ENCODE measurements at regions not wholly inside any gene's neighbourhood (a gene's known extent, or its start where the extent isn't known, plus 50 kb on each side); places are given as distances from the start of the nearest gene placed in this dataset.

DNA sequence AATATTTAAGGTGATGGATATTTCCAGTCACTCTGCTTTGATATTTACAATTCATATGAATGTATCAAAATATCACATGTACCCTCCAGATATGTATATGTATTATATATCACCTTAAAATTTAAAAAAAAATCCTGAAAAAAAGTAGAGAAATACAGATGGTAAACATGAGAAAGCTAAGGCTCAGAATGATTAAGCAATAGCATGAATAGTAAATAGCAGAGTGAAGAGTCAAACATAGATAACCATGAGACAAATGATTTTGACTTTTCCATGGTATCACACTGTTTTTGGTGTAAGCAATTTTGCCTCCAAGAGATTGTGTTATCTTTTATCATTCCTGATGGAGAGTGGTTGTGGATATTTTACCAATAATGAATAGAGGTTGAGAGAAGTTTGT is 868.8 kb downstream of the CDH11 start:
- DNase-seq (ENCODE audit: extremely low read depth in 1 of 11, low read depth in 9 of 11, low spot score in 4 of 11), result no peak

DNA sequence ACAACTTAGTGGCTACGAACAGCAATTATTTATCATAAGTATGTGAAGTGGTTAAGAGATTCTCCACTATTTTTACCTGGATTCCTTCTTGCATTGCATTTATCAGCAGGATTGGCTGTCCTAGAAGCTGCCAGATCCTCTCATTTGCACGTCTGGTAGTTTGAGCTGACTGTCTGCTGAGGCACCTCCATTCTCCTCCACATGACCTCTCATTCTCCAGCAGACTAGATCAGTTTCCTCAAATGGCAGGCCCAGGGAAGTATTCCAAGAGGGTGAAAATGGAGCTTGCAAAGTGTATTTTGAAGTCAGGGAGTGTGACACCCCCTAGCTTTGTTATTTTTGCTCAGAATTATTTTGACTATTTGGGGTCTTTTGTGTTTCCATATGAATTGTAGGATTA is 870.1 kb downstream of the CDH11 start:
- DNase-seq (ENCODE audit: extremely low read depth in 1 of 11, low read depth in 9 of 11, low spot score in 4 of 11), result no peak

GRCh38 chr16:64250866-64251265 is 871.0 kb downstream of the CDH11 start:
- no peak for DNase-seq (ENCODE audit: extremely low read depth in 1 of 11, low read depth in 9 of 11, low spot score in 4 of 11)

- no peak for DNase-seq (ENCODE audit: extremely low read depth in 1 of 11, low read depth in 9 of 11, low spot score in 4 of 11)
Measured at GRCh38 chr16:64242492-64242891, 879.4 kb downstream of the CDH11 start.

DNA sequence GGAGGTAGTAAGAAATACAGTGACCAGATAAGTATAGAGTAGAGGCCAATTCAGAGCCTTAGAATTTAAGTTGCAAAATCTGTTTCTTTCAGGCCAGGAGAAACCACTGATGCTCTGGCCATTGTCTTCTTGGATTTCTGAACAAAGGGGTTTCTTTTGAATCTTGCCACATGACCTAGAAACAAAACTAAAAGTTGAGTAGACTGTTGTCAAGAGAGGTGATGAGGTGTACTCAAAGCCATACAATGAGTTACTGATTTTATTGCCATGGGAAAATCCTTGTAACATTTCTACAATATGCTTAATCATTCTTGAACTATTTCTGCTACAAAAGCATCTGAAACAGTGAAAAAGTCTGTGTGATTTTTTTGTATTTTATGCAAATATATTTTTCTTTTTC is 881.3 kb downstream of the CDH11 start:
- DNase-seq (ENCODE audit: extremely low read depth in 1 of 11, low read depth in 9 of 11, low spot score in 4 of 11), result no peak

GRCh38 chr16:64238571-64238970 is 883.3 kb downstream of the CDH11 start:
- no peak for DNase-seq (ENCODE audit: extremely low read depth in 1 of 11, low read depth in 9 of 11, low spot score in 4 of 11)

- DNase-seq (ENCODE audit: extremely low read depth in 1 of 11, low read depth in 9 of 11, low spot score in 4 of 11), result no peak
Measured at GRCh38 chr16:64236316-64236715, 885.5 kb downstream of the CDH11 start.

DNA sequence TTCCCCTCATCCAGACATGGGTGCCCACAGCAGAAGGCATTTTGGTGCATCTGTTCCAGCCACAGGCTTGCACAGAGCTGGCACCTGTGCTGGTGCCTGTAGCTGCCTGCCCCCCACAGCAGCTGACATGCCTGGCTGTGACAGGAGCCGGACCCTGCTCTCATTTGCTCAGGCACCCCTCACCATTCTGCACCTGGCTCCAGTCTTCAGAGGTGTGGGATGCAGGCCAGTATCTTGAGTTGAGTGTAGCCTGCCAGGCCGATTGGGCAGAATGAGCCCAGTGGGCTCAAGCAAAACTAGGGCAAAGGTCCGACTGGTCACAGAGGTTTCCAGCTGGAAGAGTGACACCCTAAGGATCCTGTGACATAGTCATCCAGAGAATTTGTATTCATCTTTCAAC is 887.7 kb downstream of the CDH11 start:
- DNase-seq (ENCODE audit: extremely low read depth in 1 of 11, low read depth in 9 of 11, low spot score in 4 of 11), result no peak

- no peak for DNase-seq (ENCODE audit: extremely low read depth in 1 of 11, low read depth in 9 of 11, low spot score in 4 of 11)
Measured at GRCh38 chr16:64225696-64226095, 896.2 kb downstream of the CDH11 start.

DNA sequence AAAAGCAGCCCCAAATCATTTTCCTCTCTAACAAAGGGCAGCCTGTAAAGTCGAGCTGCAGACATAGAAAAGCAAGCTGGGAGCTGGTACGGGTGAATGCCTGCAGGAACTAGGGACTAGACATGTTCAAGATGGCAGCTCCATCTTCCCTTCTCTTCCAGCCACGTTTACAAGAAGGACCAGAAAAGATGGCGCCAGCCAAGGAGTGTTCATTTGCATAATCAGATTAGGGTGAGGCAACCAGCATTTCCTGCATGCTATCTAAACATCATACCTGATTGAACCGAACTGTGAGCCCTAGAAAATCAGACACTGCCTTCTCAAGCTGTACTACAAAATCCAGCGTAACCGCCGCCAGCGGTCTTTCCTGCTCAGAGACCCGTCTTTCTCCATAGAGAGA is 896.8 kb downstream of the CDH11 start:
- no peak for DNase-seq (ENCODE audit: extremely low read depth in 1 of 11, low read depth in 9 of 11, low spot score in 4 of 11)

GRCh38 chr16:64217789-64218535 is 903.9 kb downstream of the CDH11 start:
- DNase-seq (ENCODE audit: extremely low read depth in 1 of 11, low read depth in 9 of 11, low spot score in 4 of 11), result peak in 3 of 11 donors; percentile 6 to 9 (median 7)

DNA sequence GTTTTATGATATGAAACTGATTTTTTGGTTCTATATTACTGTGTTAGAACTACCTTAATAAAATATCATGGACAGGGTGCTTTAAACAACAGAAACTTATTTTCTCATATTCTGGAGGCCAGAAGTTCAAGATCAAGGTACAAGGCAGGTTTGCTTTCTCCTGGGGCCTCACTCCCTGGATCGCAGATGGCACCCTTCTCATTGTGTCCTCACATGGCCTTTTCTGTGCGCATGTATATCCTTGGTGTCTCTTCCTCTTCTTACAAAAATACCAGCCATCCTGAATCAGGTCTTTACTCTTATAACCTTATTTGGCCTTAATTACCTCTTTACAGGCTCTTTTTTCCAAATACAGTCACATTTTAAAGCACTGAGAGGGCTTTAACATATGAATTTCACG is 906.1 kb downstream of the CDH11 start:
- no peak for DNase-seq (ENCODE audit: extremely low read depth in 1 of 11, low read depth in 9 of 11, low spot score in 4 of 11)

DNA sequence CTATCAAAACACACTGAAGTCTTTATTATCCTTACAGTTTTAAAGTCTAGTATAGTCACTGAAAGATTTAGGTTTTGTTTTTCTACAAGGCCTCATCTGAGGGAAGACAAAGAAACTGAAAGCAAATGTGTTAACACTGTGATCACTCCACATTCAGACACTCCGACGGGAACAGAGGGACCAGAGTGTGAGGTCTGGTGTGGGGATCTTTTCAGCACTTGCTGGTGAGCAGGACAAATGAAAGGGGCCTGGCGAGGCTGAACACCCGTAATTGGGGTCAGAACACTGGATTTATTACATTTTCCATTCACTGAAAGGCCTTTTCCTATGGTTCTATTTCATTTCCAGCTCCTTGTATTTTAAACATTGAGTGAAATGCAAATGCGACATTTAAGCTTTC is 910.5 kb downstream of the CDH11 start:
- peak in 5 of 11 donors; percentile 5 to 28 (median 6) for DNase-seq (ENCODE audit: extremely low read depth in 1 of 11, low read depth in 9 of 11, low spot score in 4 of 11)

DNA sequence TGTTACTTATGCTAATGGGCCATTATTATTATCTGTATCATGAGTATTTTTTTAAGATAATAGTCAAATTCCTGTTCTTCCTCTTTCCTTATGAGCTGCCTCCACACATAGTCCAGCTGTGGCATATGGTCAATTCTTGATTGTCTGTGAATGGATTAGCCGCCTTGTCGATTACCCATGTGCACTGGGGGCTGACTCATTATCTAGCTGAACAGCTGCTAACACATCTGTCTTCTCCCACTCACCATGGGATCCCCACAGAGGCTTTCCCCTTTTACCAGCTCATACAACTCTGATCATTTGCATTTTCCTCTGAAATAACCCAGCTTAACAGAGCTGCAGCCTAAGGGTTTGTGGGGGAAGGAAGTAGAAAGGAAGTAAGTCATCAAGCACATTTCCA is 915.0 kb downstream of the CDH11 start:
- no peak for DNase-seq (ENCODE audit: extremely low read depth in 1 of 11, low read depth in 9 of 11, low spot score in 4 of 11)

- no peak for DNase-seq (ENCODE audit: extremely low read depth in 1 of 11, low read depth in 9 of 11, low spot score in 4 of 11)
Measured at GRCh38 chr16:64203126-64203525, 918.7 kb downstream of the CDH11 start.

- no peak for DNase-seq (ENCODE audit: extremely low read depth in 1 of 11, low read depth in 9 of 11, low spot score in 4 of 11)
Measured at GRCh38 chr16:64202571-64202970, 919.3 kb downstream of the CDH11 start.

- DNase-seq (ENCODE audit: extremely low read depth in 1 of 11, low read depth in 9 of 11, low spot score in 4 of 11), result no peak
Measured at GRCh38 chr16:64196444-64196843, 925.4 kb downstream of the CDH11 start.

DNA sequence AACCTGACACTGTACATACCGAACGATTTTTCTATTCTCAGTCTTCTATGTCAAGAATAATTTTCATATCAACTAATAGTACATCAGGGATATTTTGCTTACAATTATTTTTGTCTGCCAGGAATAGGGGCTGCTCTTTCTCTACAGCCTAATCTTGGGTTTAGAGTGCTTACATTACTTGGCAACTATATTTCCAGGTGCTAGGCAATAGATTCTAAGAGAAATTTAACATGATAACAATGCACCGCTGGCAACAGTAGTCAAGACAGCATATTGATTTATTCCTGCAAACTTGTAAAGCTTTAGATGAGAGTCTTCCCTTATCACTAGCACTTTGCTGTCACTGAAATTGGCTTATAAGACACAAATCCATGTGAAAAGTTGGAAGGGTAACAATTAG is 935.9 kb downstream of the CDH11 start:
- DNase-seq (ENCODE audit: extremely low read depth in 1 of 11, low read depth in 9 of 11, low spot score in 4 of 11), result no peak

GRCh38 chr16:64184156-64184555 is 937.7 kb downstream of the CDH11 start:
- no peak for DNase-seq (ENCODE audit: extremely low read depth in 1 of 11, low read depth in 9 of 11, low spot score in 4 of 11)

DNA sequence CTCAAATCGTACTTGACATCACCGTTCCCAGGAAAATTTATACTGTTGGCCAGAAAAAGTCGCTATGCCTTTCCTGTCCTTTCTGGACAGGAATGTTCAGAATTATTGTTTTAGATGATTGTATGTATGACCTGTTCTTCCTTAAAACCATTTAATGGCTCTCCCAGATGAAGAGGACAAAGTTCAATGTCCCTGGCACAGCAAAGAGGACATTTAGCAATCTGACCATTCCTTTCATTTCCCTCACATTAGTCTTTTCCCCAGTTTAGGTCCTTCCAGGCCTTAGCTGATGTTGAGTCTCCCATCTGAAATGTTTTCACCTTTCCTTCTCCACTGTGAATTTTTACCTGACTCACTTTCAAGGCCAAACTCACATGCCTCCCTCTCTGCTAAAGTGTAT is 938.9 kb downstream of the CDH11 start:
- DNase-seq (ENCODE audit: extremely low read depth in 1 of 11, low read depth in 9 of 11, low spot score in 4 of 11), result no peak

DNA sequence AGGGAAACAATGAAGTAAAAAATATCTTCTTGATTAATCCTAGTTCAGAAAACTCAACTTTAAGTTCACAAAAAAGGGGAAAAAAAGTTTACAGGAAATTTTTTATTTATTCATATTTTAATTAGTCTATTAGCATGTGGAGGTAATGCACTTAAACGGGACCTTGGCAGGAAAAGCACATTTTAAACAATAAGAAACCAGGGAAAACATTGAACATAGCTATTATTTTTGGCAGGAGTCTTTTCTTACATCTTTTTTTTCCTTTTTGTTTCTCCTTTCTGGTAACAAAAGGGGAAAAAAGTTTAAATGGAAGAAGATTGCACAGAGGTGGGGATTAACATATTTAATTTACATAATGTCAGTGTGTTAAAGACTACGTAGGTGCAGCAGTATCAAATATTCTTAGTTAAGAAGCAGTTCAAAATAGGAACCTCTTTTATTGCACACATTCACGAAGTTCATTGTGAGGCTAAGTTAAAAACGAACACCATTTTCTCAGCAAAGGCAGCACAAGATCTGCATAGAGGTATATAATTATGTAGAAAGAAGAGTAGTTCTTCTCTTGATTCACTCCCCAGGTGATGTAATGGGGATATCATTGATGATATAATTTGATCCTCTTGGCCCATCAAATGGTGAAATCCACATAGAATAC is 940.5 kb downstream of the CDH11 start:
- no peak for DNase-seq (ENCODE audit: extremely low read depth in 1 of 11, low read depth in 9 of 11, low spot score in 4 of 11)
